PC-3 (cell line): ENCODE measurements at regions not wholly inside any gene's neighbourhood (a gene's known extent, or its start where the extent isn't known, plus 50 kb on each side); places are given as distances from the start of the nearest gene placed in this dataset.

Experiments used
- CTCF ChIP-seq: fragments of 300-600 bp; sonication (generic); conservative IDR thresholded peaks from 2 replicates; pipeline ENCODE4 v1.5.1; 2017; ENCODE audit warnings: antibody characterized with exemption, low read depth, mild to moderate bottlenecking, low read length
- EZH2 ChIP-seq: fragments of 300-600 bp; sonication (generic); IDR thresholded peaks from one replicate; pipeline ENCODE4 v1.6.1; 2017; ENCODE audit warnings: antibody characterized with exemption, mild to moderate bottlenecking, low read length; ENCODE audit not compliant: unreplicated experiment
- EZH2phosphoT487 ChIP-seq: fragments of 300-600 bp; sonication (generic); IDR thresholded peaks from 2 replicates; pipeline ENCODE4 v1.6.1; 2018; ENCODE audit warnings: mild to moderate bottlenecking, antibody characterized with exemption, low read length, borderline replicate concordance

GRCh38 chr12:59298296-59298695 is 297.5 kb upstream of the SLC16A7 start:
- TF ChIP-seq CTCF (no peak), EZH2 (no peak), EZH2phosphoT487 (no peak)
